GM18498 (cell line): ENCODE measurements at regions not wholly inside any gene's neighbourhood (a gene's known extent, or its start where the extent isn't known, plus 50 kb on each side); places are given as distances from the start of the nearest gene placed in this dataset.
"Not testable (repeated sequence)": the region's sequence is repeated elsewhere in the genome, so short reads cannot be mapped to it uniquely, and the experiment has no call there.

Experiments
- ATAC-seq: cut with Tn5 transposase; IDR thresholded peaks from one replicate; pipeline ENCODE4 v1.9.1; 2021; ENCODE audit warnings: mild to moderate bottlenecking, moderate library complexity; ENCODE audit not compliant: unreplicated experiment

- ATAC-seq: no peak
Measured at GRCh38 chr9:107594908-107595530, 105.5 kb upstream of the KLF4 start.

GRCh38 chr9:107593224-107593870 is 103.8 kb upstream of the KLF4 start:
- no peak for ATAC-seq

- ATAC-seq: no peak
Measured at GRCh38 chr9:107592424-107592823, 102.9 kb upstream of the KLF4 start.

- ATAC-seq: no peak
Measured at GRCh38 chr9:107591781-107592180, 102.2 kb upstream of the KLF4 start.

GRCh38 chr9:107588393-107588792 is 98.8 kb upstream of the KLF4 start:
- no peak for ATAC-seq

- no peak for ATAC-seq
Measured at GRCh38 chr9:107587191-107587963, 97.8 kb upstream of the KLF4 start.

- no peak for ATAC-seq
Measured at GRCh38 chr9:107586493-107586892, 96.9 kb upstream of the KLF4 start.

- ATAC-seq: no peak
Measured at GRCh38 chr9:107585465-107585864, 95.9 kb upstream of the KLF4 start.

- ATAC-seq: no peak
Measured at GRCh38 chr9:107584944-107585343, 95.4 kb upstream of the KLF4 start.

GRCh38 chr9:107584186-107584585 is 94.6 kb upstream of the KLF4 start:
- ATAC-seq: no peak

GRCh38 chr9:107577140-107577776 is 87.7 kb upstream of the KLF4 start:
- ATAC-seq: no peak

- no peak for ATAC-seq
Measured at GRCh38 chr9:107571148-107571547, 81.6 kb upstream of the KLF4 start.

GRCh38 chr9:107569174-107569573 is 79.6 kb upstream of the KLF4 start:
- no peak for ATAC-seq

- ATAC-seq: not testable (repeated sequence)
Measured at GRCh38 chr9:107568406-107568805, 78.8 kb upstream of the KLF4 start.

GRCh38 chr9:107567462-107567861 is 77.9 kb upstream of the KLF4 start:
- ATAC-seq: no peak

- no peak for ATAC-seq
Measured at GRCh38 chr9:107566611-107567061, 77.1 kb upstream of the KLF4 start.

GRCh38 chr9:107562798-107563197 is 73.2 kb upstream of the KLF4 start:
- ATAC-seq: no peak

- no peak for ATAC-seq
Measured at GRCh38 chr9:107559494-107560086, 70.0 kb upstream of the KLF4 start.

- ATAC-seq: no peak
Measured at GRCh38 chr9:107557236-107557990, 67.8 kb upstream of the KLF4 start.

- no peak for ATAC-seq
Measured at GRCh38 chr9:107554636-107555035, 65.1 kb upstream of the KLF4 start.
